ENCODE measurements at regions not wholly inside any gene's neighbourhood (a gene's known extent, or its start where the extent isn't known, plus 50 kb on each side); places are given as distances from the start of the nearest gene placed in this dataset.
A peak's percentile ranks its signal among the peaks of the same experiment; 100 is the strongest.

GRCh38 chr4:186810613-186811150, 87.0 kb upstream of the FAT1 start:
- no peak for ATAC-seq (ENCODE audit: low read depth)
- no peak overlapping the region for H4K5ac ChIP-seq (ENCODE audit: low read depth, low read length)
- H3K27ac ChIP-seq (ENCODE audit: insufficient read depth, low read length) = no peak overlapping the region
- H2BK20ac ChIP-seq (ENCODE audit: low read depth, low read length) = no peak overlapping the region
- no peak overlapping the region for H2BK120ac ChIP-seq (ENCODE audit: low read depth, low read length)
- H2AK9ac ChIP-seq (replicated peaks; ENCODE audit: low read depth, low read length, poor library complexity) = no peak overlapping the region
- no TSS peak for BruUV-seq (replicated peaks)
- H3K14ac ChIP-seq (replicated peaks; ENCODE audit: low read depth, low read length) = no peak overlapping the region
- H2BK15ac ChIP-seq (ENCODE audit: low read depth, low read length) = 0 out of 3 replicates have a peak overlapping the region, but pooled peaks have one; percentile 14
- no peaks in the 10 kb centered on the region for H3K36me3 ChIP-seq (ENCODE audit: control insufficient read depth, insufficient read depth, low read length)
- H3K4ac ChIP-seq (ENCODE audit: low read depth, low read length) = no peak overlapping the region
- DNase-seq = no peak
- H4K8ac ChIP-seq (ENCODE audit: low read depth in 2 of 2, low read length in 2 of 2) = no peak overlapping the region
- no peak overlapping the region for H2AK5ac ChIP-seq (ENCODE audit: low read depth, low read length)
- no peak overlapping the region for H2AFZ ChIP-seq (replicated peaks; ENCODE audit: low read length, poor library complexity)
- no peaks in the 10 kb centered on the region for H3K79me1 ChIP-seq (ENCODE audit: low read depth in 1 of 2, low read length in 2 of 2)
- H3K9me1 ChIP-seq (ENCODE audit: insufficient read depth, low read length) = peaks cover 5% of the 10 kb centered on the region
- dilution Hi-C loops (cut with HindIII; ENCODE audit: low sequenced_read_pairs, unreplicated experiment) (no loop called here), in situ Hi-C loops (cut with MboI; ENCODE audit: low sequenced_read_pairs) (no loop called here), intact Hi-C loops (cut with micrococcal nuclease) (no loop called here)
- no peak for TF ChIP-seq NFE2L2 (IDR thresholded peaks at IDR 0.05; ENCODE audit: low read depth, low read length)
- no peak for TF ChIP-seq FOS (IDR thresholded peaks at IDR 0.05; ENCODE audit: low read depth, low read length)
- no peak for TF ChIP-seq CEBPB (IDR thresholded peaks at IDR 0.05; ENCODE audit: low read depth, low read length)
- TF ChIP-seq, protein P1, sequence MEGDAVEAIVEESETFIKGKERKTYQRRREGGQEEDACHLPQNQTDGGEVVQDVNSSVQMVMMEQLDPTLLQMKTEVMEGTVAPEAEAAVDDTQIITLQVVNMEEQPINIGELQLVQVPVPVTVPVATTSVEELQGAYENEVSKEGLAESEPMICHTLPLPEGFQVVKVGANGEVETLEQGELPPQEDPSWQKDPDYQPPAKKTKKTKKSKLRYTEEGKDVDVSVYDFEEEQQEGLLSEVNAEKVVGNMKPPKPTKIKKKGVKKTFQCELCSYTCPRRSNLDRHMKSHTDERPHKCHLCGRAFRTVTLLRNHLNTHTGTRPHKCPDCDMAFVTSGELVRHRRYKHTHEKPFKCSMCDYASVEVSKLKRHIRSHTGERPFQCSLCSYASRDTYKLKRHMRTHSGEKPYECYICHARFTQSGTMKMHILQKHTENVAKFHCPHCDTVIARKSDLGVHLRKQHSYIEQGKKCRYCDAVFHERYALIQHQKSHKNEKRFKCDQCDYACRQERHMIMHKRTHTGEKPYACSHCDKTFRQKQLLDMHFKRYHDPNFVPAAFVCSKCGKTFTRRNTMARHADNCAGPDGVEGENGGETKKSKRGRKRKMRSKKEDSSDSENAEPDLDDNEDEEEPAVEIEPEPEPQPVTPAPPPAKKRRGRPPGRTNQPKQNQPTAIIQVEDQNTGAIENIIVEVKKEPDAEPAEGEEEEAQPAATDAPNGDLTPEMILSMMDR (conservative IDR thresholded peaks at IDR 0.05; ENCODE audit: low read depth, low read length) = no peak
- TF ChIP-seq, protein P2, sequence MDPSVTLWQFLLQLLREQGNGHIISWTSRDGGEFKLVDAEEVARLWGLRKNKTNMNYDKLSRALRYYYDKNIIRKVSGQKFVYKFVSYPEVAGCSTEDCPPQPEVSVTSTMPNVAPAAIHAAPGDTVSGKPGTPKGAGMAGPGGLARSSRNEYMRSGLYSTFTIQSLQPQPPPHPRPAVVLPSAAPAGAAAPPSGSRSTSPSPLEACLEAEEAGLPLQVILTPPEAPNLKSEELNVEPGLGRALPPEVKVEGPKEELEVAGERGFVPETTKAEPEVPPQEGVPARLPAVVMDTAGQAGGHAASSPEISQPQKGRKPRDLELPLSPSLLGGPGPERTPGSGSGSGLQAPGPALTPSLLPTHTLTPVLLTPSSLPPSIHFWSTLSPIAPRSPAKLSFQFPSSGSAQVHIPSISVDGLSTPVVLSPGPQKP (IDR thresholded peaks at IDR 0.05; ENCODE audit: borderline replicate concordance, low read depth, low read length) = no peak
- TF ChIP-seq BHLHE40 (IDR thresholded peaks at IDR 0.05; ENCODE audit: low read depth, low read length) = no peak
- H3K56ac ChIP-seq (ENCODE audit: extremely low read depth, insufficient read depth, low read length) = no peak overlapping the region
- ChIA-PET POLR2A (ENCODE audit: unreplicated experiment) (no interaction called here), CTCF (no interaction called here)
- H4K20me1 ChIP-seq (ENCODE audit: insufficient read depth, low read length) = no peaks in the 10 kb centered on the region
- no peak overlapping the region for H2BK5ac ChIP-seq (ENCODE audit: low read depth, low read length, poor library complexity, severe bottlenecking)
- no peak overlapping the region for H3K4me3 ChIP-seq (ENCODE audit: insufficient read depth, low read depth, low read length)
- H3K4me2 ChIP-seq (ENCODE audit: low read depth, low read length) = no peak overlapping the region
- H3K18ac ChIP-seq (ENCODE audit: low read depth, low read length) = no peak overlapping the region
- peaks cover 6% of the 10 kb centered on the region for H3K4me1 ChIP-seq (ENCODE audit: control insufficient read depth, insufficient read depth, low read length)
- H3K27me3 ChIP-seq (ENCODE audit: control insufficient read depth, insufficient read depth, low read length) = no peaks in the 10 kb centered on the region
- no peaks in the 10 kb centered on the region; the same call in 1 of the 2 replicates for H3K9me3 ChIP-seq (ENCODE audit: control insufficient read depth, insufficient read depth, low read length)
- WGBS, 2 experiments (ENCODE audit: extremely low coverage in 2 of 2, insufficient read length in 1 of 2) = 100% methylated on average over 3 of the region's 3 CpGs; no CpG with 5 or more reads in 1 of the 2 experiments
- no peak overlapping the region for H3K9ac ChIP-seq (ENCODE audit: low read depth, low read length)
- no peak overlapping the region for H4K91ac ChIP-seq (ENCODE audit: insufficient read depth, low read depth, low read length)
- no peak overlapping the region for H3K23ac ChIP-seq (ENCODE audit: low read depth, low read length)
